SU-DHL-6 (cell line): ENCODE measurements at regions not wholly inside any gene's neighbourhood (a gene's known extent, or its start where the extent isn't known, plus 50 kb on each side); places are given as distances from the start of the nearest gene placed in this dataset.
A peak's percentile ranks its signal among the peaks of the same experiment; 100 is the strongest.

Source experiments
- H2AFZ ChIP-seq: fragments of 200-600 bp; sonication (generic); 2 replicates; pipeline ENCODE4 v1.6.1; 2014; ENCODE audit warnings: low read depth, mild to moderate bottlenecking, moderate library complexity, mixed read lengths, antibody characterized with exemption, low read length; ENCODE audit not compliant: severe bottlenecking
- H3F3A ChIP-seq: fragments of 200-600 bp; shearing (Covaris generic); 2 replicates; pipeline ENCODE4 v1.6.0; 2016; ENCODE audit warnings: antibody characterized with exemption, mild to moderate bottlenecking; ENCODE audit not compliant: insufficient read depth
- H3K27ac ChIP-seq: fragments of 200-600 bp; sonication (generic); 2 replicates; pipeline ENCODE4 v1.5.1; 2016; ENCODE audit warnings: low read depth, mild to moderate bottlenecking, low read length, moderate library complexity, mixed read lengths
- H3K27me3 ChIP-seq: fragments of 200-600 bp; sonication (generic), shearing (Covaris generic); 2 replicates; pipeline ENCODE4 v1.6.0; 2014; ENCODE audit warnings: mild to moderate bottlenecking, low read length
- H3K36me3 ChIP-seq: fragments of 200-600 bp; sonication (generic); 2 replicates; pipeline ENCODE4 v1.6.1; 2014; ENCODE audit warnings: mild to moderate bottlenecking, low read length, mixed read lengths
- H3K4me2 ChIP-seq: fragments of 300-600, 200-600 bp; shearing (Covaris generic), sonication (generic); 2 replicates; pipeline ENCODE4 v1.6.0; 2014; ENCODE audit warnings: low read length, low read depth, mild to moderate bottlenecking; ENCODE audit not compliant: poor library complexity, severe bottlenecking
- H3K4me3 ChIP-seq: fragments of 200-600 bp; sonication (generic); 2 replicates; pipeline ENCODE4 v1.5.1; 2014; ENCODE audit warnings: antibody characterized with exemption, low read length, mild to moderate bottlenecking, mixed read lengths; ENCODE audit not compliant: insufficient read depth, poor library complexity, severe bottlenecking
- H3K79me2 ChIP-seq: fragments of 200-600 bp; sonication (generic); 2 replicates; pipeline ENCODE4 v1.6.1; 2014; ENCODE audit warnings: mild to moderate bottlenecking, low read length, moderate library complexity; ENCODE audit not compliant: insufficient read depth
- H3K9ac ChIP-seq: fragments of 200-600 bp; sonication (generic); 2 replicates; pipeline ENCODE4 v1.7.0; 2014; ENCODE audit warnings: mild to moderate bottlenecking, low read length
- H3K9me2 ChIP-seq: fragments of 200-600 bp; sonication (generic); replicated peaks from 2 replicates; pipeline ENCODE4 v1.6.1; 2014; ENCODE audit warnings: low read length; ENCODE audit not compliant: insufficient read depth
- H3K9me3 ChIP-seq: fragments of 200-600 bp; sonication (generic); 2 replicates; pipeline ENCODE4 v1.6.1; 2014; ENCODE audit warnings: low read length, mixed read lengths; ENCODE audit not compliant: insufficient read depth
- H4K20me1 ChIP-seq: fragments of 200-600 bp; sonication (generic); 2 replicates; pipeline ENCODE4 v1.6.1; 2014; ENCODE audit warnings: low read depth, mild to moderate bottlenecking, antibody characterized with exemption, low read length, moderate library complexity, mixed read lengths
- CTCF ChIP-seq: fragments of 200-600 bp; sonication (generic); IDR thresholded peaks from one replicate; pipeline ENCODE4 v1.5.1; 2017; ENCODE audit warnings: antibody characterized with exemption, mild to moderate bottlenecking, low read length, moderate library complexity; ENCODE audit not compliant: insufficient read depth, poor library complexity, severe bottlenecking
- EZH2phosphoT487 ChIP-seq: fragments of 200-600 bp; sonication (generic), shearing (Covaris generic); conservative IDR thresholded peaks from 2 replicates; pipeline ENCODE4 v1.6.1; 2018; ENCODE audit warnings: mild to moderate bottlenecking, antibody characterized with exemption, low read length, moderate library complexity, mixed read lengths

GRCh38 chr2:64842030-64842429 is 147.2 kb upstream of the SLC1A4 start:
- no peak for TF ChIP-seq EZH2phosphoT487
- TF ChIP-seq CTCF, result no peak
- Histone ChIP-seq H4K20me1 (no peaks in the 10 kb centered on the region), H3K27ac (no peak overlapping the region), H2AFZ (peak overlapping the region; percentile 28), H3K9ac (no peak overlapping the region), H3K9me3 (no peaks in the 10 kb centered on the region), H3K4me3 (no peak overlapping the region), H3K79me2 (no peaks in the 10 kb centered on the region), H3K36me3 (no peaks in the 10 kb centered on the region), H3F3A (peaks cover 4% of the 10 kb centered on the region; the same call in 1 of the 2 replicates), H3K9me2 (no peaks in the 10 kb centered on the region), H3K4me2 (peak overlapping the region; percentile 27), H3K27me3 (no peaks in the 10 kb centered on the region)

- peaks cover 4% of the 10 kb centered on the region; the same call in 1 of the 2 replicates for H3F3A ChIP-seq
- no peaks in the 10 kb centered on the region for H3K36me3 ChIP-seq
- no peaks in the 10 kb centered on the region for H3K9me3 ChIP-seq
- no peaks in the 10 kb centered on the region for H3K27me3 ChIP-seq
- no peak overlapping the region for H3K4me2 ChIP-seq
- no peak overlapping the region for H3K9ac ChIP-seq
- H4K20me1 ChIP-seq, result no peaks in the 10 kb centered on the region
- H3K9me2 ChIP-seq, result no peaks in the 10 kb centered on the region
- no peak overlapping the region for H3K27ac ChIP-seq
- H3K79me2 ChIP-seq, result no peaks in the 10 kb centered on the region
- H3K4me3 ChIP-seq, result no peak overlapping the region
- no peak for TF ChIP-seq EZH2phosphoT487
- TF ChIP-seq CTCF, result no peak
- no peak overlapping the region for H2AFZ ChIP-seq
Observed at GRCh38 chr2:64844087-64844486, 145.1 kb upstream of the SLC1A4 start.

- Histone ChIP-seq H3K36me3 (no peaks in the 10 kb centered on the region), H2AFZ (no peak overlapping the region), H3K9me2 (no peaks in the 10 kb centered on the region), H3F3A (peaks cover 4% of the 10 kb centered on the region; the same call in 1 of the 2 replicates), H3K79me2 (no peaks in the 10 kb centered on the region), H3K27ac (no peak overlapping the region), H3K4me3 (no peak overlapping the region), H4K20me1 (no peaks in the 10 kb centered on the region), H3K4me2 (no peak overlapping the region), H3K9me3 (no peaks in the 10 kb centered on the region), H3K9ac (no peak overlapping the region), H3K27me3 (no peaks in the 10 kb centered on the region)
- TF ChIP-seq EZH2phosphoT487, result no peak
- TF ChIP-seq CTCF, result no peak
Observed at GRCh38 chr2:64845273-64845905, 143.8 kb upstream of the SLC1A4 start.
